ENCODE measurements at regions not wholly inside any gene's neighbourhood (a gene's known extent, or its start where the extent isn't known, plus 50 kb on each side); places are given as distances from the start of the nearest gene placed in this dataset.

DNA sequence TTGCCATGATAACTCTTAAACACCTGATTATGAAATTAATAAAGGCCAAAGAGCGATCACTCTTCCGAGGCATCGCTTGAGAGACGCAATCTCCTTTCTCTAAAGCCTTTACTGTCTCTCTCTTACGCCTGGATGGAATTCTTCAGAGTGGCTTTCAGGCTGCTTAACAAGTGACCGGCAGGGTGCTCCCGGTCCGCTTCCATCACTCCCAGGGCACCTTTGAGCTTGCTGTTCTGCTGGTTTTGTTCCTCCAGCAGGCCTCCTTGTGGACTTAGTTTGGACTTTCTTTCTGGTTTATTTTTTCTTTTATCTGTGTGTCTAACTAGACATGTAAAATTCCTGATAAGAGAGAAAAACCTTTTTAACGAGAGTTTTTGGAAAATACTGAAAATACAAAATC is 60.9 kb downstream of the MRPL32 start:
- TF ChIP-seq CTCF (IDR thresholded peaks at IDR 0.05; ENCODE audit: borderline replicate concordance, extremely low read depth, low read length, poor library complexity, severe bottlenecking): no peak
- no peak for TF ChIP-seq EZH2 (IDR thresholded peaks at IDR 0.05; ENCODE audit: borderline replicate concordance, low read depth, low read length, severe bottlenecking)
- H3K9ac ChIP-seq (ENCODE audit: low read depth, low read length): no peak overlapping the region
- H3K79me2 ChIP-seq (ENCODE audit: insufficient read depth, low read length): no peaks in the 10 kb centered on the region
- no peak overlapping the region for H2AFZ ChIP-seq (ENCODE audit: low read depth, low read length)
- H3K4me1 ChIP-seq (ENCODE audit: insufficient read depth, low read length): no peaks in the 10 kb centered on the region
- no peaks in the 10 kb centered on the region for H4K20me1 ChIP-seq (ENCODE audit: insufficient read depth, low read length)
- H3K4me2 ChIP-seq (ENCODE audit: insufficient read depth, low read length): no peak overlapping the region
- ATAC-seq (ENCODE audit: insufficient read depth, low read depth) (no peak), DNase-seq (no peak)
- no peaks in the 10 kb centered on the region for H3K36me3 ChIP-seq (ENCODE audit: insufficient read depth, low read length)
- peaks cover 2% of the 10 kb centered on the region for H3K27me3 ChIP-seq (ENCODE audit: insufficient read depth, low read length, poor library complexity)
- no peaks in the 10 kb centered on the region for H3K9me3 ChIP-seq (ENCODE audit: insufficient read depth, low read length, severe bottlenecking)
- H3K27ac ChIP-seq (ENCODE audit: low read length): no peak overlapping the region
- H3K4me3 ChIP-seq (ENCODE audit: low read depth in 1 of 2, low read length in 2 of 2): no peak overlapping the region

GRCh38 chr7:42994096-42994495 is 61.9 kb downstream of the MRPL32 start:
- no peak for ATAC-seq (ENCODE audit: insufficient read depth, low read depth)
- TF ChIP-seq EZH2 (IDR thresholded peaks at IDR 0.05; ENCODE audit: borderline replicate concordance, low read depth, low read length, severe bottlenecking) (no peak), CTCF (IDR thresholded peaks at IDR 0.05; ENCODE audit: borderline replicate concordance, extremely low read depth, low read length, poor library complexity, severe bottlenecking) (no peak)
- H3K79me2 ChIP-seq (ENCODE audit: insufficient read depth, low read length): no peaks in the 10 kb centered on the region
- H3K4me3 ChIP-seq (ENCODE audit: low read depth in 1 of 2, low read length in 2 of 2): no peak overlapping the region
- no peak overlapping the region for H3K4me2 ChIP-seq (ENCODE audit: insufficient read depth, low read length)
- H4K20me1 ChIP-seq (ENCODE audit: insufficient read depth, low read length): no peaks in the 10 kb centered on the region
- no peaks in the 10 kb centered on the region for H3K9me3 ChIP-seq (ENCODE audit: insufficient read depth, low read length, severe bottlenecking)
- no peaks in the 10 kb centered on the region for H3K36me3 ChIP-seq (ENCODE audit: insufficient read depth, low read length)
- peaks cover 3% of the 10 kb centered on the region for H3K27me3 ChIP-seq (ENCODE audit: insufficient read depth, low read length, poor library complexity)
- no peak overlapping the region for H3K9ac ChIP-seq (ENCODE audit: low read depth, low read length)
- no peaks in the 10 kb centered on the region for H3K4me1 ChIP-seq (ENCODE audit: insufficient read depth, low read length)
- no peak for DNase-seq
- no peak overlapping the region for H2AFZ ChIP-seq (ENCODE audit: low read depth, low read length)
- H3K27ac ChIP-seq (ENCODE audit: low read length): no peak overlapping the region

DNA sequence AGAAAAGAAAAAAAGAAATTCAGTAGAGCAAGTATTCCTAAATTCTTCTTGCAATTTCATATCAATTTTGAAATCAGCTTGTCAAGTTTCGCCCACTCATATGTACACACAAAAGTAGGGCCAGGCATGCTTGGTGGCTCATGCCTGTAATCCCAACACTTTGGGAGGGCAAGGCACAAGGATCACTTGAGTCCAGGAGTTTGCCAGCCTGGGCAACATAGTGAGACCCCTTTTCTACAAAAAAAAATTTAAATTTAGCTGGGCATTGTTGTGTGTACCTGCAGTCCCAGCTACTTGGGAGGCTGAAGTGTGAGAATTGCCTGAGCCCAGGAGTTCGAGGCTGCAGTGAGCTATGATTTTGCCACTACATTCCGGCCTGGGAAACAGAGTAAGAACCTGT is 65.4 kb downstream of the MRPL32 start:
- Histone ChIP-seq H3K36me3 (ENCODE audit: insufficient read depth, low read length) (no peaks in the 10 kb centered on the region), H3K27me3 (ENCODE audit: insufficient read depth, low read length, poor library complexity) (peaks cover 11% of the 10 kb centered on the region), H3K4me3 (ENCODE audit: low read depth in 1 of 2, low read length in 2 of 2) (no peak overlapping the region), H4K20me1 (ENCODE audit: insufficient read depth, low read length) (no peaks in the 10 kb centered on the region), H3K27ac (ENCODE audit: low read length) (no peak overlapping the region), H2AFZ (ENCODE audit: low read depth, low read length) (no peak overlapping the region), H3K9ac (ENCODE audit: low read depth, low read length) (no peak overlapping the region), H3K4me2 (ENCODE audit: insufficient read depth, low read length) (no peak overlapping the region), H3K79me2 (ENCODE audit: insufficient read depth, low read length) (no peaks in the 10 kb centered on the region), H3K9me3 (ENCODE audit: insufficient read depth, low read length, severe bottlenecking) (no peaks in the 10 kb centered on the region), H3K4me1 (ENCODE audit: insufficient read depth, low read length) (no peaks in the 10 kb centered on the region)
- DNase-seq (no peak), ATAC-seq (ENCODE audit: insufficient read depth, low read depth) (no peak)
- TF ChIP-seq CTCF (IDR thresholded peaks at IDR 0.05; ENCODE audit: borderline replicate concordance, extremely low read depth, low read length, poor library complexity, severe bottlenecking) (no peak), EZH2 (IDR thresholded peaks at IDR 0.05; ENCODE audit: borderline replicate concordance, low read depth, low read length, severe bottlenecking) (no peak)

DNA sequence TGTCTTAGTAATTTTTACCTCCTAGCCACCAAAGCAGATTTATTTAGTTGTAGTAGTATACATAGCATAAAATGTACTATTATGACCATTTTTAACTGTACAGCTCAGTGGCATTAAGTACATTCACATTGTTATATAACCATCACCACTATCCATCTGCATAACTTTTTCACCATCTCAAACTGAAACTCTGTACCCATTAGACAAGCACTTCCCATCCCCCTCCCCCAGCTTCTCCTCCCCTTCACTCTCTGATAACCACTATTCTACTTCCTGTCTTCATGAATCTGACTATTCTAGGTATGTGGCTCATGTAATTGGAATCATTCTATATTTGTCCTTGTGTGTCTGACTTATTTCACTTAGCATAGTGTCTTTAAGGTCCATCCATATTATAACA is 71.9 kb downstream of the MRPL32 start:
- ATAC-seq (ENCODE audit: insufficient read depth, low read depth): peak; percentile 61; the same call in 2 of the 3 replicates

More for the DNA sequence above, 71.9 kb downstream of the MRPL32 start:
- H3K27ac ChIP-seq (ENCODE audit: low read length): no peak overlapping the region
- peak; percentile 23 for DNase-seq
- H3K79me2 ChIP-seq (ENCODE audit: insufficient read depth, low read length): no peaks in the 10 kb centered on the region
- no peaks in the 10 kb centered on the region for H4K20me1 ChIP-seq (ENCODE audit: insufficient read depth, low read length)
- no peak overlapping the region for H2AFZ ChIP-seq (ENCODE audit: low read depth, low read length)
- no peak overlapping the region for H3K9ac ChIP-seq (ENCODE audit: low read depth, low read length)
- TF ChIP-seq EZH2 (IDR thresholded peaks at IDR 0.05; ENCODE audit: borderline replicate concordance, low read depth, low read length, severe bottlenecking): no peak
- no peak for TF ChIP-seq CTCF (IDR thresholded peaks at IDR 0.05; ENCODE audit: borderline replicate concordance, extremely low read depth, low read length, poor library complexity, severe bottlenecking)
- H3K9me3 ChIP-seq (ENCODE audit: insufficient read depth, low read length, severe bottlenecking): no peaks in the 10 kb centered on the region
- H3K4me1 ChIP-seq (ENCODE audit: insufficient read depth, low read length): no peaks in the 10 kb centered on the region
- H3K36me3 ChIP-seq (ENCODE audit: insufficient read depth, low read length): no peaks in the 10 kb centered on the region
- no peak overlapping the region for H3K4me3 ChIP-seq (ENCODE audit: low read depth in 1 of 2, low read length in 2 of 2)
- no peak overlapping the region for H3K4me2 ChIP-seq (ENCODE audit: insufficient read depth, low read length)
- peaks cover 12% of the 10 kb centered on the region for H3K27me3 ChIP-seq (ENCODE audit: insufficient read depth, low read length, poor library complexity)

All from DND-41 (cell line).